Effector CD8-positive, alpha-beta T cell (primary cell): ENCODE measurements at regions not wholly inside any gene's neighbourhood (a gene's known extent, or its start where the extent isn't known, plus 50 kb on each side); places are given as distances from the start of the nearest gene placed in this dataset.

Experiments
- DNase-seq: peaks from one replicate; lab custom pipeline; 2025; lab: John Stamatoyannopoulos, UW

GRCh38 chr1:8115031-8115768, 89.1 kb upstream of the ERRFI1 start:
- DNase-seq, result no peak

- DNase-seq, result no peak
Observed at GRCh38 chr1:8113262-8114220, 87.4 kb upstream of the ERRFI1 start.

- no peak for DNase-seq
Observed at GRCh38 chr1:8112611-8113261, 86.6 kb upstream of the ERRFI1 start.

- DNase-seq, result no peak
Observed at GRCh38 chr1:8111560-8111959, 85.5 kb upstream of the ERRFI1 start.

- DNase-seq, result no peak
Observed at GRCh38 chr1:8109216-8109615, 83.1 kb upstream of the ERRFI1 start.

- no peak for DNase-seq
Observed at GRCh38 chr1:8107897-8108296, 81.8 kb upstream of the ERRFI1 start.

- no peak for DNase-seq
Observed at GRCh38 chr1:8104278-8105236, 78.4 kb upstream of the ERRFI1 start.

- DNase-seq, result no peak
Observed at GRCh38 chr1:8097908-8098307, 71.8 kb upstream of the ERRFI1 start.

- DNase-seq, result no peak
Observed at GRCh38 chr1:8097077-8097799, 71.1 kb upstream of the ERRFI1 start.

- no peak for DNase-seq
Observed at GRCh38 chr1:8096105-8097011, 70.2 kb upstream of the ERRFI1 start.

GRCh38 chr1:8095584-8095983, 69.5 kb upstream of the ERRFI1 start:
- no peak for DNase-seq

- DNase-seq, result no peak
Observed at GRCh38 chr1:8094481-8095241, 68.6 kb upstream of the ERRFI1 start.

- DNase-seq, result no peak
Observed at GRCh38 chr1:8093221-8093980, 67.3 kb upstream of the ERRFI1 start.

GRCh38 chr1:8092657-8093056, 66.5 kb upstream of the ERRFI1 start:
- no peak for DNase-seq

GRCh38 chr1:8091691-8092090, 65.6 kb upstream of the ERRFI1 start:
- no peak for DNase-seq

- DNase-seq, result no peak
Observed at GRCh38 chr1:8090241-8090702, 64.2 kb upstream of the ERRFI1 start.

GRCh38 chr1:8089535-8090228, 63.6 kb upstream of the ERRFI1 start:
- no peak for DNase-seq
